Esophagus muscularis mucosa (tissue), 4 donors: ENCODE measurements at regions not wholly inside any gene's neighbourhood (a gene's known extent, or its start where the extent isn't known, plus 50 kb on each side); places are given as distances from the start of the nearest gene placed in this dataset.
A peak's percentile ranks its signal among the peaks of the same experiment; 100 is the strongest.

ENCODE experiments used
- DNase-seq: peaks from one replicate; pipeline ENCODE4 v3.0.0-alpha.2; 2017; ENCODE audit errors: extremely low spot score
- H3K27ac ChIP-seq, 4 donors: fragments of 200-600 bp; sonication (generic); replicated peaks in 1 of 4; 1 replicate in 3 of 4; 2 replicates in 1 of 4; pipeline ENCODE4 v1.5.1; 2016 to 2019; ENCODE audit warnings: mild to moderate bottlenecking in 1 of 4
- H3K27me3 ChIP-seq, 4 donors: fragments of 200-600 bp; sonication (generic); one replicate each; pipeline versions ENCODE4 v1.5.1 to v1.6.0; 2016 to 2019
- H3K36me3 ChIP-seq, 4 donors: fragments of 200-600 bp; sonication (generic); one replicate each; pipeline ENCODE4 v1.5.1; 2016 to 2019
- H3K4me1 ChIP-seq, 4 donors: fragments of 200-600 bp; sonication (generic); one replicate each; pipeline ENCODE4 v1.5.1; 2016 to 2019
- H3K4me3 ChIP-seq, 4 donors: fragments of 200-600 bp; sonication (generic); 1 replicate in 2 of 4; 2 replicates in 2 of 4; pipeline ENCODE4 v1.5.1; 2016 to 2019; ENCODE audit warnings: mild to moderate bottlenecking in 4 of 4, moderate library complexity in 1 of 4
- H3K9me3 ChIP-seq, 4 donors: fragments of 200-600 bp; sonication (generic); 1 replicate in 3 of 4; 2 replicates in 1 of 4; pipeline ENCODE4 v1.5.1; 2016 to 2019
- POLR2A ChIP-seq: fragments of 450-650 bp; IDR thresholded peaks from one replicate; pipeline ENCODE4 v1.6.1; 2017; ENCODE audit warnings: antibody characterized with exemption, moderate library complexity, mild to moderate bottlenecking, low read depth
- POLR2AphosphoS5 ChIP-seq, 2 donors: sonication (generic); formaldehyde crosslinking; IDR thresholded peaks; one replicate each; pipeline ENCODE4 v1.6.1; 2017; ENCODE audit warnings: antibody characterized with exemption in 2 of 2
- WGBS: methylation state at CpG from one replicate; pipeline ENCODE4 v1.1.5; 2018; 5-methylcytosine and 5-hydroxymethylcytosine counted together
- intact Hi-C: fragments of 100-400 bp; cut with DNase I; formaldehyde crosslinking; loops from one replicate; pipeline ENCODE4 v1.15.1; 2023
- small RNA-seq, 3 donors: library from RNA; depleted of rRNA; stranded (forward); fragments of <200 nt; gene quantifications; one replicate each; pipeline ENCODE3, GENCODE V24; 2016
- TF ChIP-seq, protein P1 (sequence below), 3 experiments: fragments of 200-600 bp in 2 of 3; fragments of 450-650 bp in 1 of 3; sonication (generic) in 2 of 3; IDR thresholded peaks; one replicate each; pipeline ENCODE4 v1.5.1; 2017 to 2019; ENCODE audit warnings: antibody characterized with exemption in 3 of 3, mild to moderate bottlenecking in 2 of 3, moderate library complexity in 1 of 3

DNA sequence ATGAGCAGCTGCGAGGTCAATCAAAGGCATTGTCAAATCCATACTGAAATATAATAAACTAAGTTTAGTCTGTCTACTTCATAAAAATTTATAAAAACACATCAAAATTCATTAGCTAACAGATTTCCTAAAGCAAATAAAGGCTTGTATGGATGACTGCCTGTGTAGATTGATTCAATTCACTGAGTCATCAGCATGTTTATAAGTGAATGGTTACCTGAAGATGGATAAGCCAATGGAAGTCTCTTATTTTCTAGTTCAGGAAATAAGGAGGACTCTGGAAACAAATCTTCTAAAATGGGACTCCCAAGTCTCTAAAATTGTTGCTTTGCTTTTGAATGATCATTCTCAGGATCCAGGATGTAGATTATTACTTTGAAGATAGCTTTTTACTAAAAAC is 57.0 kb upstream of the HNRNPA3 start:
- H3K27ac ChIP-seq = no peak overlapping the region
- H3K27me3 ChIP-seq = peaks cover 0 to 13% (median 0%) of the 10 kb centered on the region in 4 donors
- H3K36me3 ChIP-seq = no peaks in the 10 kb centered on the region
- no peak for TF ChIP-seq POLR2AphosphoS5 (IDR thresholded peaks at IDR 0.05)
- DNase-seq = no peak
- H3K4me1 ChIP-seq = no peaks in the 10 kb centered on the region
- no peak overlapping the region for H3K4me3 ChIP-seq
- 96% methylated on average over 1 of the region's 1 CpG for WGBS
- intact Hi-C loops = no loop called here
- no peaks in the 10 kb centered on the region for H3K9me3 ChIP-seq

DNA sequence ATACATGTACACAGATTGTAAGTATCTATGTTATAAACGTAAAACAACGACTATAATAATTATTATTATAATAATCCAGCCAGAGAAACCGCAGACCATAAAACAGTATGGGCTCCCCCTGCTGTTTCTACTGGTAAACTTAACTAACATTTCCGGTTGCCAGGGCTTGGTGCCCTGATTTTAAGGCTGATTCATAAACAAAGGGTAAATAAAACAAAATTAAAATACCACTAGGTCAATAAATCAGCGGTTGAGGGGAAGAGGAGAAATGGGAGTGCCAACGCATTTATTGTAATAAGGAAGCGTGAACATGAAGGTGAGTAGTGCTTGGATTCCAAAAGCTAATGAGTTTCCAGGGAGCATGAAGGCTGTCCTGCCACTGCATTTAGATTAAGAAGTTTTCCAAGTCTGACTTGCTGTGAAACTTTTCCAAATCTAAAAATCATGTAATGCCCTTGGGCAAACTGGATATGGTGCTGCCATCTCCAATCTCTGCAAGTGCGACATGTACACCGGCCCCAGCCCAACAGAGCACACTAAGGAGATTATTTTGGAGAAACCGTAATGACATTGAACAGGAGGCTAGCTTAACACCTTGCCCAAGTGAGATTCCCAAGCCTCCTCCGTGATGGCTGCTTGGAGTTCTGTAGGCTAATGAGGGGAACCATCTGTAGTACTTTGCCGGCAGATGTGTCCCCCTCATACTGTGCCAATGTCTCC is 50.7 kb upstream of the HNRNPA3 start:
- 50% methylated on average over 12 of the region's 12 CpGs for WGBS
- H3K27ac ChIP-seq = no peak overlapping the region
- H3K4me3 ChIP-seq = no peak overlapping the region
- H3K27me3 ChIP-seq = peaks cover 0 to 5% (median 0%) of the 10 kb centered on the region in 4 donors
- DNase-seq = no peak
- H3K36me3 ChIP-seq = no peaks in the 10 kb centered on the region
- intact Hi-C loops = loop anchor here (5.0 to 10.0 kb wide), 2 partner anchors 133 to 255 kb away; no protein-coding TSS in a partner anchor
- no peak for TF ChIP-seq POLR2AphosphoS5 (IDR thresholded peaks at IDR 0.05)
- TF ChIP-seq, protein P1, sequence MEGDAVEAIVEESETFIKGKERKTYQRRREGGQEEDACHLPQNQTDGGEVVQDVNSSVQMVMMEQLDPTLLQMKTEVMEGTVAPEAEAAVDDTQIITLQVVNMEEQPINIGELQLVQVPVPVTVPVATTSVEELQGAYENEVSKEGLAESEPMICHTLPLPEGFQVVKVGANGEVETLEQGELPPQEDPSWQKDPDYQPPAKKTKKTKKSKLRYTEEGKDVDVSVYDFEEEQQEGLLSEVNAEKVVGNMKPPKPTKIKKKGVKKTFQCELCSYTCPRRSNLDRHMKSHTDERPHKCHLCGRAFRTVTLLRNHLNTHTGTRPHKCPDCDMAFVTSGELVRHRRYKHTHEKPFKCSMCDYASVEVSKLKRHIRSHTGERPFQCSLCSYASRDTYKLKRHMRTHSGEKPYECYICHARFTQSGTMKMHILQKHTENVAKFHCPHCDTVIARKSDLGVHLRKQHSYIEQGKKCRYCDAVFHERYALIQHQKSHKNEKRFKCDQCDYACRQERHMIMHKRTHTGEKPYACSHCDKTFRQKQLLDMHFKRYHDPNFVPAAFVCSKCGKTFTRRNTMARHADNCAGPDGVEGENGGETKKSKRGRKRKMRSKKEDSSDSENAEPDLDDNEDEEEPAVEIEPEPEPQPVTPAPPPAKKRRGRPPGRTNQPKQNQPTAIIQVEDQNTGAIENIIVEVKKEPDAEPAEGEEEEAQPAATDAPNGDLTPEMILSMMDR (IDR thresholded peaks at IDR 0.05) = peak; percentile 45 to 66 (median 49)
- TF ChIP-seq POLR2A = no peak
- peaks cover 7 to 24% (median 18%) of the 10 kb centered on the region in 4 donors for H3K4me1 ChIP-seq
- H3K9me3 ChIP-seq = no peaks in the 10 kb centered on the region

Small RNA genes lying in the stretch of these regions (small RNA-seq; reads per million reads assigned to genes)
- 0 reads per million in 3 donors for gene RNA5SP112
- gene RNU6-187P = 0 reads per million in 3 donors
- gene RNU6ATAC14P = 0 reads per million in 3 donors
